NCI-H510A (cell line): ENCODE measurements at regions not wholly inside any gene's neighbourhood (a gene's known extent, or its start where the extent isn't known, plus 50 kb on each side); places are given as distances from the start of the nearest gene placed in this dataset.

ENCODE experiments used
- DNase-seq: peaks from one replicate; lab custom pipeline; 2025; lab: John Stamatoyannopoulos, UW

GRCh38 chr4:136653640-136654406 lies 878.5 kb downstream of the PCDH18 start:
- DNase-seq: no peak

GRCh38 chr4:136651932-136652331 lies 880.4 kb downstream of the PCDH18 start:
- no peak for DNase-seq

- no peak for DNase-seq
Observed at GRCh38 chr4:136651278-136651667, 881.0 kb downstream of the PCDH18 start.

GRCh38 chr4:136650541-136651277 lies 881.6 kb downstream of the PCDH18 start:
- no peak for DNase-seq

GRCh38 chr4:136644279-136644678 lies 888.0 kb downstream of the PCDH18 start:
- DNase-seq: no peak

- no peak for DNase-seq
Observed at GRCh38 chr4:136643416-136643815, 888.9 kb downstream of the PCDH18 start.

- no peak for DNase-seq
Observed at GRCh38 chr4:136637071-136637777, 895.1 kb downstream of the PCDH18 start.

- DNase-seq: no peak
Observed at GRCh38 chr4:136636155-136636554, 896.1 kb downstream of the PCDH18 start.

GRCh38 chr4:136634121-136634520 lies 898.2 kb downstream of the PCDH18 start:
- no peak for DNase-seq

- no peak for DNase-seq
Observed at GRCh38 chr4:136599890-136600289, 932.4 kb downstream of the PCDH18 start.

GRCh38 chr4:136590440-136590839 lies 941.9 kb downstream of the PCDH18 start:
- DNase-seq: no peak

GRCh38 chr4:136583567-136583966 lies 948.7 kb downstream of the PCDH18 start:
- no peak for DNase-seq

- DNase-seq: no peak
Observed at GRCh38 chr4:136581119-136581518, 951.2 kb downstream of the PCDH18 start.

GRCh38 chr4:136575146-136575545 lies 957.1 kb downstream of the PCDH18 start:
- no peak for DNase-seq

GRCh38 chr4:136573460-136573859 lies 958.8 kb downstream of the PCDH18 start:
- no peak for DNase-seq

GRCh38 chr4:136571315-136571714 lies 961.0 kb downstream of the PCDH18 start:
- DNase-seq: no peak

GRCh38 chr4:136562834-136563233 lies 969.5 kb downstream of the PCDH18 start:
- no peak for DNase-seq

GRCh38 chr4:136558940-136559494 lies 973.3 kb downstream of the PCDH18 start:
- no peak for DNase-seq

- no peak for DNase-seq
Observed at GRCh38 chr4:136557396-136557795, 974.9 kb downstream of the PCDH18 start.

GRCh38 chr4:136554033-136554432 lies 978.3 kb downstream of the PCDH18 start:
- DNase-seq: no peak

- DNase-seq: no peak
Observed at GRCh38 chr4:136551753-136552152, 980.5 kb downstream of the PCDH18 start.

GRCh38 chr4:136540747-136541146 lies 991.5 kb downstream of the PCDH18 start:
- no peak for DNase-seq

GRCh38 chr4:136528131-136528530 lies 1004.2 kb downstream of the PCDH18 start:
- no peak for DNase-seq
